ENCODE measurements at regions not wholly inside any gene's neighbourhood (a gene's known extent, or its start where the extent isn't known, plus 50 kb on each side); places are given as distances from the start of the nearest gene placed in this dataset.

DNA sequence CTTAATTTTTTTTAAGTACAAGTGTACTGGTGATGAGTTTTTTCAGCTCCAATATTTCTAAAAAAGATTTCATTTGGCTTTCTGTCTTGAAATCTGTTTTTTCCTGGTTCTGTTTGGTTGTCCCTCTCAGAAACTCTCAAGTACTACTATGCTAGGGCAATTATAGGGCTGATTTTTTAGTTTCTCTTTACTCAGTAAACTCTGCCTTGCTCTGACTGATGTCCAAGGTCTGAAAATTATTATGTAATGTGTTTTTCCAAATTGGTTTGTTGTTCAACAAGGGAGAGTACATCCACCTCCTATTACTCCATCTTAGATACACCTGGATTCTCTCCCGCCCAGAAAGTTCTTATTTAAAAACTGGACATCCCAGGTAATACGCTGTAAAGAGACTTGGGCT, 877.7 kb downstream of the CBLN2 start:
- no peak for DNase-seq
- Mint-ChIP-seq H3K4me1 (no peaks in the 10 kb centered on the region), H3K27me3 (no peaks in the 10 kb centered on the region), H3K4me3 (no peak overlapping the region), H3K9me3 (peaks cover 1% of the 10 kb centered on the region), H3K27ac (no peak overlapping the region), H3K36me3 (no peaks in the 10 kb centered on the region)

- H3K4me3 Mint-ChIP-seq = no peak overlapping the region
- no peaks in the 10 kb centered on the region for H3K4me1 Mint-ChIP-seq
- no peak overlapping the region for H3K27ac Mint-ChIP-seq
- no peaks in the 10 kb centered on the region for H3K27me3 Mint-ChIP-seq
- DNase-seq = no peak
- no peaks in the 10 kb centered on the region for H3K36me3 Mint-ChIP-seq
- peaks cover 1% of the 10 kb centered on the region for H3K9me3 Mint-ChIP-seq
Measured at GRCh38 chr18:71665131-71665530, 879.0 kb downstream of the CBLN2 start.

DNA sequence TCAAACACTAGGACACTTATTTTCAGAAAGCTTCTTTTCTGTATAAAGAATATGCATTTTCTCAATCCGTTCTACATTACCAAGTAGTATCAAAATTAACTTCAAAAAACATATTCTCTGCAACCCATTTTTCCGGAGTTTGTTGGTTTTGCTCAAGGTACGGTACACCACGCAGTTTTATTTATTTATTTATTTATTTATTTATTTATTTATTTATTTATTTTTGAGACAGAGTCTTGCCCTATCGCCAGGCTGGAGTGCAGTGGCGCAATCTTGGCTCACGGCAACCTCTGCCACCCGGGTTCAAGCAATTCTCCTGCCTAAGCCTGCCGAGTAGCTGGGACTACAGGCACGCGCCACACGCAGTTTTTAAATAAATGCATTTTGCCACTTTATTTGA, 900.3 kb downstream of the CBLN2 start:
- DNase-seq = no peak
- no peak overlapping the region for H3K4me3 Mint-ChIP-seq
- no peaks in the 10 kb centered on the region for H3K27me3 Mint-ChIP-seq
- H3K9me3 Mint-ChIP-seq = no peaks in the 10 kb centered on the region
- H3K36me3 Mint-ChIP-seq = no peaks in the 10 kb centered on the region
- H3K27ac Mint-ChIP-seq = no peak overlapping the region
- no peaks in the 10 kb centered on the region for H3K4me1 Mint-ChIP-seq

- H3K9me3 Mint-ChIP-seq = no peaks in the 10 kb centered on the region
- H3K27me3 Mint-ChIP-seq = no peaks in the 10 kb centered on the region
- H3K27ac Mint-ChIP-seq = no peak overlapping the region
- H3K36me3 Mint-ChIP-seq = no peaks in the 10 kb centered on the region
- no peaks in the 10 kb centered on the region for H3K4me1 Mint-ChIP-seq
- no peak overlapping the region for H3K4me3 Mint-ChIP-seq
- DNase-seq = no peak
Measured at GRCh38 chr18:71630696-71631095, 913.4 kb downstream of the CBLN2 start.

DNA sequence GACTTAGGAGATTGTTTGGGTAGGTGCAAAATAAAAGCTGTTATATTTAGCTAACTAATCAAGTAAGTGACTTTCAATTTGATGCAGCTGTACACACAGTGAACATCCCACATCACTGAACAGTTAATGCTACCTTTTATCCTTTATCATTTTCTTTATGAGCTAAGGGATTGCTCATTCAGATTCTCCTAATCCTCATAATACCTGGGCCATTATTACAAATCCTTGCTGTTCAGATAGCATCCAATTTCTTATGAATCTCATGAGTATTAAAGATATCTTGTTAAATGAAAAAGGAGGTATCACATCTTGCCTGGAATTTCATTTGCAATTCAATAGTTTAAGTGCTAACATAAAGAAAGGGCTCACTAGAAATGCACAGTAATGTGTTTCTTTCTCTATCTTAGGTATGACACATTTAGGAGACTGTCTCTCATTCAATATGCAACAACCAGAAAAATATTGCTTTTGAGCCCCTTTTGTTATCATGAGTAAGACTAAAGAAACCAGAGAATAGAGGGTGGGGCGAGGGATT, 918.5 kb downstream of the CBLN2 start:
- Mint-ChIP-seq H3K4me1 (no peaks in the 10 kb centered on the region), H3K9me3 (no peaks in the 10 kb centered on the region), H3K4me3 (no peak overlapping the region), H3K27ac (no peak overlapping the region), H3K36me3 (no peaks in the 10 kb centered on the region), H3K27me3 (no peaks in the 10 kb centered on the region)
- DNase-seq = no peak

- Mint-ChIP-seq H3K4me3 (no peak overlapping the region), H3K27ac (no peak overlapping the region), H3K36me3 (no peaks in the 10 kb centered on the region), H3K4me1 (no peaks in the 10 kb centered on the region), H3K27me3 (no peaks in the 10 kb centered on the region), H3K9me3 (no peaks in the 10 kb centered on the region)
- DNase-seq = no peak
Measured at GRCh38 chr18:71598374-71598773, 945.8 kb downstream of the CBLN2 start.

- Mint-ChIP-seq H3K27ac (no peak overlapping the region), H3K4me1 (no peaks in the 10 kb centered on the region), H3K36me3 (no peaks in the 10 kb centered on the region), H3K9me3 (no peaks in the 10 kb centered on the region), H3K4me3 (no peak overlapping the region), H3K27me3 (no peaks in the 10 kb centered on the region)
- no peak for DNase-seq
Measured at GRCh38 chr18:71597219-71597618, 946.9 kb downstream of the CBLN2 start.

DNA sequence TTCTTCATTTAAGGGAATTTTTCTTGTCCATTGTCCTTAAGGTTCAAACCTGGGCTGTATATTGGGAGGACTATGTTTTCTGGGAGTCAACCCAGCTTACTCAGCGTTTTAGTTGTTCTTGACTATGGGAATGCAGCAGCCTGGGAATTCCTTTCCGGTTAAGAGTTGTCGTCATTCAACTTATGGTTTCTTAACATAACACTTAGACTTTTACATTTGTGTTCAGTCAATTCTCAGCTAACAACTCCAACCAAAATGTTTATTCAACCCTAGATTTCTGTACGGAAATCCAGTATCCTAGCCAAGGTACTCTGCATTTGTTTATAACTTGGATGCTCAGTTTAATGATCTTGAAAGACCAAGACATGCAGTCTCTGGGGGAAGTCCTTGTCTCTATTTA, 960.9 kb downstream of the CBLN2 start:
- DNase-seq = no peak
- Mint-ChIP-seq H3K27me3 (no peaks in the 10 kb centered on the region), H3K4me1 (no peaks in the 10 kb centered on the region), H3K36me3 (no peaks in the 10 kb centered on the region), H3K4me3 (no peak overlapping the region), H3K27ac (no peak overlapping the region), H3K9me3 (peaks cover 3% of the 10 kb centered on the region)

DNA sequence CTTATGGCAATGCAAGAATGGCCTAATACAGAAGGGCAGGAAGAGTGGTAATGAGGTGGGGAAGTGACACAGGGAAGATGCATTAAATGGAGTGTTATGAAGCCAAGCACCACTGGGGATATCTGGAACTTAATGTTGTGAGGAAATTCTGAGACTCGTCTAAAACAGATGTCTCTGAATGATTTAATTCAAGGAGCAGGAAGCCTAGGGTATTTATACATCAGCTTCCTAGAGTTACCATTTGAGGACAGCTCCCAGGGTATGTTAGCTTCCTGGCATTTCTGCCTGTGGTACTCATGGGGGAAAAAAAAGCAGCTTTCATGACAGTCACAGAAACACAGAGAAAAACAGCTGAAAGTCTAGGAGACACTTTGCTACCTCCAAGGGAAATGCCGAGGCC, 989.5 kb downstream of the CBLN2 start:
- no peaks in the 10 kb centered on the region for H3K27me3 Mint-ChIP-seq
- H3K4me3 Mint-ChIP-seq = no peak overlapping the region
- H3K4me1 Mint-ChIP-seq = no peaks in the 10 kb centered on the region
- H3K9me3 Mint-ChIP-seq = no peaks in the 10 kb centered on the region
- no peaks in the 10 kb centered on the region for H3K36me3 Mint-ChIP-seq
- no peak overlapping the region for H3K27ac Mint-ChIP-seq
- no peak for DNase-seq

DNA sequence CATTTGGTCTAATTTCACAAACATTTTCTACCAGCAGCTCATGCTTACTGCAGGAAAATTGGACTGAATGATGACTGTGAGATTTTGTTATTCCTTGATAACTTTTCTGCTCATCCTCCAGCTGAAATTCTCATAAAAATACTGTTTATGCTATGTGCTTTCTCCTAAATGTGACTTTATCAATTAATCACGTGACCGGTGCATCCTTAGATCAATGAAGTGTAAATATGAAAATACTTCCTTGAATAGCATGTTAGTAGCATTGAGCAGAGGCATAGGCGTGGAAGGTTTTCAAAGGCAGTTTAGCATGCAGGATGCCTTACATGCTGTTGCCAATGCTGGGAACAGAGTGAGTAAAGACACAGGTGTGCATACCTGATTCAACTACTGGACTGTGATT, 1002.5 kb downstream of the CBLN2 start:
- H3K9me3 Mint-ChIP-seq = peaks cover 4% of the 10 kb centered on the region
- H3K27ac Mint-ChIP-seq = no peak overlapping the region
- H3K36me3 Mint-ChIP-seq = no peaks in the 10 kb centered on the region
- H3K4me3 Mint-ChIP-seq = no peak overlapping the region
- DNase-seq = no peak
- H3K27me3 Mint-ChIP-seq = no peaks in the 10 kb centered on the region
- H3K4me1 Mint-ChIP-seq = no peaks in the 10 kb centered on the region

DNA sequence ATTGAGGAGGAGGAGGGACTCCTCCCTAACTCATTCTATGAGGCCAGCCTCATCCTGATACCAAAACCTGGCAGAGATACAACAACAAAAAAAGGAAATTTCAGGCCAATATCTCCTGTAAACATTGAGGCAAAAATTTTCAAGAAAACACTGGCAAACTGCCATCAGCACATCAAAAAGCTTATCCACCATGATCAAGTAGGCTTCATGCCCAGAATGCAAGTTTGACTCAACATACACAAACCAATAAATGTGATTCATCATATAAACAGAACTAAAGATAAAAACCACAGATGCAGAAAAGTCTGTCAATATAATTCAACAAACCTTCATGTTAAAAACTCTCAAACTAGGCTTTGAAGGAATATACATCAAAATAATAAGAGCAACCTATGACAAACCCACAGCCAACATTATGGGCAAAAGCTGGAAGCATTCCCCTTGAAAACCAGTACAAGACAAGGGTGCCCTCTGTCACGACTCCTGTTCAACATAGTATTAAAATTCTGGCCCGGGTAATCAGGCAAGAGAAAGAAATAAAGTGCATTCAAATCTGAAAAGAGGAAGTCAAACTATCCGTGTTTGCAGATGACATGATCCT, 1014.3 kb downstream of the CBLN2 start:
- Mint-ChIP-seq H3K27me3 (no peaks in the 10 kb centered on the region), H3K27ac (no peak overlapping the region), H3K9me3 (peaks cover 6% of the 10 kb centered on the region), H3K4me1 (no peaks in the 10 kb centered on the region), H3K4me3 (no peak overlapping the region), H3K36me3 (no peaks in the 10 kb centered on the region)
- no peak for DNase-seq

DNA sequence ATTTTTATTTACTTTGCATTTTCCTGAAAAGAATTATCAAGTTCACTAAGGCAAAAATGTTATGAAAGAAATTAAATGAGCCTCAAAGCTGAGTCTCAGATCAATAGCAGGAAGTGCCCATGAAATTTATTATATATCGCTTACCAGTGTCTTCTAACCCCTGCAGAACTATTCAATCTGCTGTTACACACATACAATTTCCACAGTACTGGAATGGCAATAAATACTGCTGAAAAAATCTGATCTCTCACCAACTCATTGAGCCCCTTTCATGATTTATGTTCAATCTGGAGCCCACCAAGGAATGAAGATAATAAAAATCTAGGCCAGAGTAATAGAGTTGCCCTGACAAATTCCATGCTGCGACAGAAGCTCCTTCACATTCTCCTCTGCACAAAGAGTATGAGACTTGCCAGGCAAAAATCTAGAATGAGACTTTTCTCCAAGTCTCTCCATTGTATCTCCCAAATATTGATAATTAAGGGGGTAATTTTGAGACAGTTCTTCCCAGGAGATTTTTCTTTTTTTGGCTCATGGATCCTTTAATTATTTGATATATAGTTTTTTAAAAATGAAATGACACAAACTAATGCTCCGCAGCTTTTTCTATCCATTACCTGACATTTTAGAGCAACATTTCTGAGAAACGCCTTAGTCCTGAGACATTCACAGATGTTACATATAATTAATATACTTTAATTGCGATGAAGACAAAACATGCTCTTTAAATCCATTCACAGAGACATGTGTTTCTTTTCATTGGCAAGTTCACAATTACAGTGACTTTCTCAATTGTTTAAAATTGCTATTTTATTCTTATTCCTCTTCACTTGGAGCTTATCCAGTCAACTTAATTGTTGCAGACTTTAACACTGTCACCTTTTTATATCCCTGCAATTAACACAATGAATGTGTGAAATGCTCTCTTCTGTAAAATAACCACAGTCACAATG, 1020.4 kb downstream of the CBLN2 start:
- DNase-seq = no peak
- Mint-ChIP-seq H3K4me3 (no peak overlapping the region), H3K27ac (no peak overlapping the region), H3K36me3 (no peaks in the 10 kb centered on the region), H3K9me3 (peaks cover 1% of the 10 kb centered on the region), H3K4me1 (no peaks in the 10 kb centered on the region), H3K27me3 (no peaks in the 10 kb centered on the region)

DNA sequence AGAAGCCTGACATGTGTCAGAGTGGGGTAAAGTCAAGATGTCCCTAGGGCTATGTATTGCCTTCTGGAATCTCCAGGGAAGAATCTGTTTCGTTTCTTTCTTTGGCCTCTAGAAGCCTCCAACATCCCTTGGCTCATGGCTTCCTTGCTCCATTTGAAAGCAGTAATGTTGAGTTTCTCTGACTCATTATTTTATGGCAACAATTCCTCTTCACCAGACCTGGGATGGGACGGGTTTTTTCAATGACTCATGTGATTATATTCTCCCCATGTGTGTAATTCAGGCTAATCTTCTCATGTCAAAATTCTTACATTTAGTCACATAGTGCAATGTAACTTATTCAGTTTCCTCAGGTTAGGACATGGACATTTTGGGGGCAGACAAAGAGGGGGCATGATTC, 1038.6 kb downstream of the CBLN2 start:
- no peak for DNase-seq
- H3K27ac Mint-ChIP-seq = no peak overlapping the region
- no peak overlapping the region for H3K4me3 Mint-ChIP-seq
- H3K9me3 Mint-ChIP-seq = peaks cover 7% of the 10 kb centered on the region
- no peaks in the 10 kb centered on the region for H3K4me1 Mint-ChIP-seq
- H3K36me3 Mint-ChIP-seq = no peaks in the 10 kb centered on the region
- H3K27me3 Mint-ChIP-seq = no peaks in the 10 kb centered on the region

GRCh38 chr18:71503222-71503621, 1040.9 kb downstream of the CBLN2 start:
- Mint-ChIP-seq H3K9me3 (peaks cover 7% of the 10 kb centered on the region), H3K27ac (no peak overlapping the region), H3K4me1 (no peaks in the 10 kb centered on the region), H3K27me3 (no peaks in the 10 kb centered on the region), H3K36me3 (no peaks in the 10 kb centered on the region), H3K4me3 (no peak overlapping the region)
- DNase-seq = no peak

DNA sequence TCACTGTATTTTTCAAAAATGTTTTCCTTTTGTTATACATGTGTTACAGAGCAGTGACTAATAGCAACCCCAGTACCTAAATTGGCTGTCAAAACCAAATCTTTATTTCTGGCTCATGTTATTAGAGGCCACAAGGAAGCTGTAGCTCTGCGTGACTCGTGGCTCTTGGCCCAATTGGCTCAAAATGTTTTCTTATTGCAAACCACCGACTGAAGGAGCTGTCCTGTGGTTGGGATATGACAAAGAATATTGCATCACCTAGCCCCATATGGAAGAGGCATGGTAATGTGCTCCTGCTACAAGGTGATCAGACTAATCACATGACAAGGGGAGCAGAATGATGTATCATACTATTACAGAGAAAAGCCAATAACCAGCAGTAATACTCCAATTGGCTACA, 1058.5 kb downstream of the CBLN2 start:
- Mint-ChIP-seq H3K9me3 (peaks cover 3% of the 10 kb centered on the region), H3K36me3 (no peaks in the 10 kb centered on the region), H3K4me3 (no peak overlapping the region), H3K4me1 (no peaks in the 10 kb centered on the region), H3K27ac (no peak overlapping the region), H3K27me3 (no peaks in the 10 kb centered on the region)
- no peak for DNase-seq
